ENCODE measurements at regions not wholly inside any gene's neighbourhood (a gene's known extent, or its start where the extent isn't known, plus 50 kb on each side); places are given as distances from the start of the nearest gene placed in this dataset.
"Not testable (repeated sequence)": the region's sequence is repeated elsewhere in the genome, so short reads cannot be mapped to it uniquely, and the experiment has no call there.

DNA sequence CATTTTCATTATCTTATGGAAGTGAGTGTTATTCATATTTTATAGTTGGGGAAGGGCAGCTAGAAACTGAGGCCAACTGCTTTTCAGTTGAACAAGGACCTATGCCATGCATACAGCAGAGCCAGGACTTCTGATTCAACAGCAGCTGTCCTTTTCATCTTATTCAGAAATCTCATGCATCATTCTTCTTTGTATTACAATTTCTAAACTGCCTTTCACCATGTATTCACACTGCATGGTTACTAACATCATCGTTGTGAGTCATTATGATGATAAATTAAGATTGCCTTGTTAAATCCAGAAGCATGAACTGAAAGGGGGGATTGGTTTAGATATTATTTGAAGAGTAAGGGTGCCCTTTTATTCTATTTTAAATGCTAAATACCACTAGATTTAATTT is 1470.1 kb upstream of the GOT2 start:
- Mint-ChIP-seq H3K9me3 (peaks cover 4% of the 10 kb centered on the region), H3K4me3 (no peak overlapping the region), H3K27me3 (ENCODE audit: low read depth) (no peaks in the 10 kb centered on the region), H3K27ac (no peak overlapping the region), H3K36me3 (no peaks in the 10 kb centered on the region), H3K4me1 (peaks cover 5% of the 10 kb centered on the region)
- TF ChIP-seq, protein P1, sequence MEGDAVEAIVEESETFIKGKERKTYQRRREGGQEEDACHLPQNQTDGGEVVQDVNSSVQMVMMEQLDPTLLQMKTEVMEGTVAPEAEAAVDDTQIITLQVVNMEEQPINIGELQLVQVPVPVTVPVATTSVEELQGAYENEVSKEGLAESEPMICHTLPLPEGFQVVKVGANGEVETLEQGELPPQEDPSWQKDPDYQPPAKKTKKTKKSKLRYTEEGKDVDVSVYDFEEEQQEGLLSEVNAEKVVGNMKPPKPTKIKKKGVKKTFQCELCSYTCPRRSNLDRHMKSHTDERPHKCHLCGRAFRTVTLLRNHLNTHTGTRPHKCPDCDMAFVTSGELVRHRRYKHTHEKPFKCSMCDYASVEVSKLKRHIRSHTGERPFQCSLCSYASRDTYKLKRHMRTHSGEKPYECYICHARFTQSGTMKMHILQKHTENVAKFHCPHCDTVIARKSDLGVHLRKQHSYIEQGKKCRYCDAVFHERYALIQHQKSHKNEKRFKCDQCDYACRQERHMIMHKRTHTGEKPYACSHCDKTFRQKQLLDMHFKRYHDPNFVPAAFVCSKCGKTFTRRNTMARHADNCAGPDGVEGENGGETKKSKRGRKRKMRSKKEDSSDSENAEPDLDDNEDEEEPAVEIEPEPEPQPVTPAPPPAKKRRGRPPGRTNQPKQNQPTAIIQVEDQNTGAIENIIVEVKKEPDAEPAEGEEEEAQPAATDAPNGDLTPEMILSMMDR (IDR thresholded peaks at IDR 0.05; ENCODE audit: unreplicated experiment) = no peak
- no peak for DNase-seq (ENCODE audit: low spot score in 2 of 2, unreplicated experiment in 2 of 2)

DNA sequence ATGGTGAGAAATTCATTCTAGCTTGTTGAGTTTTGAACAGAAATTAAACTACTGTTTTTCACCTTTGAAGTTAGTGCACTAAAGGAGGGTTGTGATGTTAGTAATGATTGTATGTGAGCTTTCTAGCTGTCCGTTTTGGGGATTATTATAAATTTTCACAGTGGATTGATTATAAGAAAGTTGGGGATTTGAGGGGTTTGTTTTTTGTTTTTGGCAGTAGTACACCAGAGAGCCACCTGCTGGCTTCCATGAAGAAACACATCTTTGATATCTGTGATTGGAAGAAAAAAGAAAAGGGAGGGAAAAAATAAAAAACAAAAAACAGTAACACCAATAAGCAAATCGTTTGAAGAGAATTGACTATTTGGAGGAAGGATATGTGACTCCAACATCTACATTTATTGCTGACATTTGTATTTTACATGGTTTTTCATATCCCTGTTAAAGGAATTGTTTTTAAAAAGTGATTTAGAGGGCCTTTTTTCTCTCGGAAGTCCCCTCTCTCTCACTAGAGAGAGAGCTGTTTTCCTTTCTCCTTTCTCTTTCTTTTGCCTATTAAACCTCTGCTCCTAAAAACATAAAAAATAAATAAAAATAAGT is 1469.5 kb upstream of the GOT2 start:
- Mint-ChIP-seq H3K27me3 (ENCODE audit: low read depth) (no peaks in the 10 kb centered on the region), H3K36me3 (no peaks in the 10 kb centered on the region), H3K4me1 (peaks cover 5% of the 10 kb centered on the region), H3K9me3 (peaks cover 4% of the 10 kb centered on the region), H3K27ac (no peak overlapping the region), H3K4me3 (no peak overlapping the region)
- TF ChIP-seq, protein P1 (IDR thresholded peaks at IDR 0.05; ENCODE audit: unreplicated experiment) = peak; percentile 72
- DNase-seq (ENCODE audit: low spot score in 2 of 2, unreplicated experiment in 2 of 2) = no peak

DNA sequence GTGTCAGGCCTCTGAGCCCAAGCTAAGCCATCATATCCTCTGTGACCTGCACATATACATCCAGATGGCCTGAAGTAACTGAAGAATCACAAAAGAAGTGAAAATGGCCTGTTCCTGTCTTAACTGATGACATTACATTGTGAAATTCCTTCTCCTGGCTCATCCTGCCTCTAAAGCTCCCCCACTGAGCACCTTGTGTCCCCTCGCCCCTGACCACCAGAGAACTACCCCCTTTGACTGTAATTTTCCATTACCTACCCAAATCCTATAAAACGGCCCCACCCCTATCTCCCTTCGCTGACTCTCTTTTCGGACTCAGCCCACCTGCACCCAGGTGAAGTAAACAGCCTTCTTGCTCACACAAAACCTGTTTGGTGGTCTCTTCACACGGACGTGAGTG is 1466.6 kb upstream of the GOT2 start:
- DNase-seq (ENCODE audit: low spot score in 2 of 2, unreplicated experiment in 2 of 2); H3K36me3 Mint-ChIP-seq; H3K4me1 Mint-ChIP-seq; H3K27me3 Mint-ChIP-seq (ENCODE audit: low read depth); H3K4me3 Mint-ChIP-seq; H3K9me3 Mint-ChIP-seq; H3K27ac Mint-ChIP-seq: not testable (repeated sequence)

DNA sequence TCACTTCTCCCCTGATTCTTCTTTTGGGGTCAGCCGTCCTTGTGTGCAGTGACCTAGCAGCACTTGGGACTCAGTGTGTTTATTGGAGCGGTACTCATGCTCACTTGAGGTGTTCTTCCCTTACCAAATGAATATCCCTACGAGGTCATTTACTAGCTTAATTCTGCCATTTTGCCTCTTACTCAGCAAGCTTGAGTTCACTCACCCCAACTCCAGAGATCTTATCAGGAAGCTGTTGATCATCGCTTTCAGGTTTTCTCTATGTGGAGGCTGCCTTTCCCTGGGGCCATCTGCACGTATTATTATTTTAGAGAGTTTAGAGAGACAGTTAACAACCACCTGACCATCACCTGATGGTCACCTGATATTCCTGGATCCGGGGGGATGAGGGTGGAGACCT is 1466.0 kb upstream of the GOT2 start:
- H3K4me3 Mint-ChIP-seq = no peak overlapping the region
- no peak for DNase-seq (ENCODE audit: low spot score in 2 of 2, unreplicated experiment in 2 of 2)
- H3K36me3 Mint-ChIP-seq = no peaks in the 10 kb centered on the region
- TF ChIP-seq, protein P1 (IDR thresholded peaks at IDR 0.05; ENCODE audit: unreplicated experiment) = no peak
- no peak overlapping the region for H3K27ac Mint-ChIP-seq
- peaks cover 5% of the 10 kb centered on the region for H3K4me1 Mint-ChIP-seq
- H3K27me3 Mint-ChIP-seq (ENCODE audit: low read depth) = no peaks in the 10 kb centered on the region
- peaks cover 4% of the 10 kb centered on the region for H3K9me3 Mint-ChIP-seq

DNA sequence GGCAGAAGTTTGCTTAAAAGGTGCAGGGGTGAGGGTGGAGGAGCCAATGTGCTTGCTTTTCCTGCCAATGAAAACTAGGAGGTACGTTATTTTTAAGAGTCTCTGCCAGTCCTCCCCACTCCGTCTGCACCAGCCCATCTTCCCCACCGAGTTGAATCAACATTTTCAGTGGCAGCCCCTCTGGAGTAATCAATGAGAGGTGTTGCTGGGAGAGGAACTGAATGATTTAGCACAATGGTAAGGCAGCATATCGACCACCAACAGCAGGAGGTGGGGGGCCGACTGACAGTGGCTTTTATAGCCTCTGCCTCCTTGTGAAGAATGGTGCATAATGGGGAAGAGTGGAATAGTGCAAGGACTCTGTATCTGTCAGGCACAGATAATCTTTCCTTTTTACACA is 1465.0 kb upstream of the GOT2 start:
- Mint-ChIP-seq H3K4me3 (no peak overlapping the region), H3K9me3 (peaks cover 7% of the 10 kb centered on the region), H3K36me3 (no peaks in the 10 kb centered on the region), H3K4me1 (peaks cover 5% of the 10 kb centered on the region), H3K27me3 (ENCODE audit: low read depth) (no peaks in the 10 kb centered on the region), H3K27ac (no peak overlapping the region)
- no peak for DNase-seq (ENCODE audit: low spot score in 2 of 2, unreplicated experiment in 2 of 2)
- TF ChIP-seq, protein P1 (IDR thresholded peaks at IDR 0.05; ENCODE audit: unreplicated experiment) = no peak

DNA sequence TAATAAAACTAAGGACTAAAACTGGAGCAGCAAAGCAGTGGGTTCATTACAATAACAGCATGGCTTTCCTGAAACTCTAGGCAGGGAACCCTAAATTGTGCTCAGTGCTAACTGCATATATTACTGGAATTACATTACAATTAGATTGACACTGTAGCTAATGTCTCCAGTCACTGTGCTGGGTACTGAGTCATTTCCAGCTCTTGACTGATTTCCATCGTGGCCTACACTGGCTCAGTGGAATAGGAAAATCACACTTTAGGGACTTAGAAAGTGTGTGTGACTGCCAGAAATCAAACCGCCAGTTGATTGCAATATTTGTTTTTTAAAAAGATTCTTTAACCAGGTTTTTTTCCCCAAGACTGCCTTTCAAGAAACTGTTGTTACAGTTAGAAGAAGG is 1447.4 kb upstream of the GOT2 start:
- no peaks in the 10 kb centered on the region for H3K4me1 Mint-ChIP-seq
- H3K9me3 Mint-ChIP-seq = no peaks in the 10 kb centered on the region
- no peak for DNase-seq (ENCODE audit: low spot score in 2 of 2, unreplicated experiment in 2 of 2)
- TF ChIP-seq, protein P1 (IDR thresholded peaks at IDR 0.05; ENCODE audit: unreplicated experiment) = no peak
- no peaks in the 10 kb centered on the region for H3K36me3 Mint-ChIP-seq
- H3K27ac Mint-ChIP-seq = no peak overlapping the region
- peaks cover 6% of the 10 kb centered on the region for H3K27me3 Mint-ChIP-seq (ENCODE audit: low read depth)
- no peak overlapping the region for H3K4me3 Mint-ChIP-seq
